Heart left ventricle (tissue), 13 donors: ENCODE measurements at regions not wholly inside any gene's neighbourhood (a gene's known extent, or its start where the extent isn't known, plus 50 kb on each side); places are given as distances from the start of the nearest gene placed in this dataset.

Source experiments
- CTCF ChIP-seq, 12 donors: fragments of 200-600 bp; sonication (generic) in 4 of 12; IDR thresholded peaks; one replicate each; pipeline versions ENCODE4 v1.5.0 to v1.8.0; 2018 to 2022; ENCODE audit warnings: antibody characterized with exemption in 12 of 12, mild to moderate bottlenecking in 5 of 12
- POLR2A ChIP-seq, 2 donors: fragments of 450-650 bp; IDR thresholded peaks; one replicate each; pipeline ENCODE4 v1.6.1; 2017; ENCODE audit warnings: antibody characterized with exemption in 2 of 2, mild to moderate bottlenecking in 2 of 2, moderate library complexity in 2 of 2
- donor health status: ischemic (EF 13 %, LVEDD 7.1; RV severe dilation, severe dysfunction).
- donor health status: DM: no; HTN: yes; CAD: no.
- donor health status: DM: no; HTN: no; CAD: no.
- donor health status: ischemic (EF 25% LVEDD 6.9; RV normal size, moderate dysfunction).
- donor health status: ischemic (EF 25% LVEDD 5.7; RV mildly dilated, moderate dysfunction).
- donor health status: ischemic (EF 35%, LVEDD 5.7; RV mildly dilated, moderate dysfunction).
- donor health status: nonischemic (EF 11% LVEDD 7.7; RV severe dilation, severe dysfunction).
- donor health status: DM: yes; HTN: yes; CAD: no.
- donor health status: PGD.
- donor health status: ischemic (EF 29% LVEDD 5.4; RV normal size, mild dysfunction).
- donor health status: nonischemic (EF 23%, LVEDD 6.1; RV moderate dilation, normal function).

DNA sequence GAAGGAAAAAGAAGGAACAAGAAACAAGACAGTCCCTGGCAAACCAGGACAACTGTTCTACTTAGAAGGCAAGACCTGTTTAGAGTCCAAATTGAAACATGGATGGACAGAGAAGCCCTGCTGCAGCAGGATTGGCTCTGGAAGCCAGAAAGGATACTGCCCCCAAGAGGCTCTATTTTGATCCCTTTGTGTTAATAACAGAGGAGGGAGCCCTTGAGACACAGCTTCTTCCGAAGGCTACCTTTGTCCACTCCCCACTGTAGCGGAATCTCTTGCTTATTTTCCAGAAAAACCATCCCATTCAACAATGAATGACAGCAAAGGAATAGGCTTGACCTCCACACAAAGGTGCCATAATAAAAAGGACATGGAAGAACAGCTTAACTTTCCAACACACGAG is 120.3 kb upstream of the FOXK1 start:
- TF ChIP-seq CTCF (IDR thresholded peaks at IDR 0.05): no peak
- TF ChIP-seq POLR2A (IDR thresholded peaks at IDR 0.05): no peak
